ENCODE measurements at regions not wholly inside any gene's neighbourhood (a gene's known extent, or its start where the extent isn't known, plus 50 kb on each side); places are given as distances from the start of the nearest gene placed in this dataset.
"Not testable (repeated sequence)": the region's sequence is repeated elsewhere in the genome, so short reads cannot be mapped to it uniquely, and the experiment has no call there.

DNA sequence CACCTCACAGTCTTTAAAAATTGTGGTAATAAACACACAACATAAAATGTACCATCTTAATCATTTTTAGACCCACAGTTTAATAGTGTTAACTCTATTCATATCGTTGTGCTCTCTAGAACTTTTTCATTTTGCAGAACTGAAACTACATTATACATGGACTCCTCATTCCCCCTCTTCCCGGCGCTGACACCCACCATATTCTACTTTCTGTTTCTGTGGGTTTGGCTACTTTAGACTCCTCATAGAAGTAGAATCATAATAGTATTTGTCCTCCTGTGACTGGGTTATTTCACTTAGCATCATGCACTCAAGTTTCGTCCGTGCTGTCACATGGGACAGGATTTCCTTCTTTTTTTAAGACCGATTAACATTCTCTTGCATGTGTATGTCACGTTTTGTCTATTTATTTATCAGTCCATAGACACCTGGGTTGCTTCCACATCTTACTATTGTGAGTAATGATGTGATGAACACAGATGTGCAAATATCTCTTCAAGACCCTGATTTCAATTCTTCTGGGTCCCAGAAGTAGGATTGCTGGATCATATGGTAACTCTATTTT is 62.9 kb upstream of the TMPRSS2 start:
- DNase-seq (ENCODE audit: low read depth) = no peak

DNA sequence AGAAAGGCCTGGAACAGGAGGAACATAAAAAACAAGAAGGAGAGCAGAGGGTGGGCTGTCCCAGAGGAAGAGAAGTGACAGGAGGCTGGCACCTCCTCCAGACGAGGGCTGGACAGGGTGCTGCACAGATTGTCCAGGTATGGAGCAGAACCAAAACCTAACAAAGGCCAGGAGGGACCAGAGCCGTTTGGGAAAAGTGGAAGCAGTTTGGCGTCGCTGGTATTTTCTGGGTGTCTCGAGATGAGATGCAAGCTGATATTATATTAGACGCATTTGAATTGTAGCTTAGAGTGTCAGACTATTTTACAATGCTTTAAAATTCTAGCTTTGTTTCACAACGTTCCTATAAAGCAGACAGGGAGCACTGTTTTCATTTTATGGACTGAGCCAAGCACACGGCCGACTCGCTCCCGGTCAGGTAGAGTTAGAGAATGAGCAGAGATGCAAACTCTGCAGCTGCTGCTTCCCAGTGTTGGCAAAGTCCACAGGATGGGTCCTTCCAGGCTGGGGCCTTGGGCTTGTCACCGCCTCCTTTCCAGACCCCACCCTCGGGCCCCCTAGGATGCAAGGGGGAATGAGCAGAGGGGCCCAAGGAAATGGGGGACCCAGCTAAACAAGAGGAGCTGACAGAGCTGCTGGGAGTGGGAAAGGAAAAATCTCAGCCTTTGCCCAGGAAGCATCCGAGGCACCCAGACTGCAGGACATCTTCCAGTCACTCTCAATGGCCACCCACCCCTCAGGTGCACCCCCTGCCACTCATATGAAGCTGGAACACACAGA is 60.8 kb upstream of the TMPRSS2 start:
- no peak for DNase-seq (ENCODE audit: low read depth)

DNA sequence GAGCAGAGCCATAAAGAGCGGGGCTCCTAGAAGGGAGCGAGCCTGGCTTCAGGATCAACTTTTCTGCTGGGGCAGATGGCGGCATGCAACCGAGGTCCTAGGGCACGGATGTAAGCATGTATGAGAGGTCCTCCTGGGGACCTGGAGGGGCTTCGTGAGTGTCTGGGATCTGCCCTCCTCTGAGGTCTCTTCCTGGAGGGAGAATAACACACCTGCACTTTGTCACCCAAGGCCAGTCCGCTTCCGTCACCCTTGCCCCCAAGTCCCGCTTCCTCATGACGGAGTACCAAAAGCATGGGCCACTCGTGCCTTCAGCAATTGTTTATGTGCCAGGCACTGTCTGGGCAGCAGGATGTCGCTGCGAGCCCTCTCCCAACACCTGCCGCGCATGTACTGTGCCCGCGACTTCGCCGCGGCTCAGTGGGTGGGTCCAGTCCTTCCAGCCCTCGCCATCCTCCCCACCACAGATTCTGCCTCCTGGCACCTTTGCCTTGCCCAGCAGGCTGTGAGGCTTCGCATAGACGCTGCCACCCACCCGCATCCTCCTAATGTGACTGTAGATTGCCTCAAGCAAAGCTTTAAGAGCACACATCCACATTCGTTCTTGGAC is 60.0 kb upstream of the TMPRSS2 start:
- no peak for DNase-seq (ENCODE audit: low read depth)

DNA sequence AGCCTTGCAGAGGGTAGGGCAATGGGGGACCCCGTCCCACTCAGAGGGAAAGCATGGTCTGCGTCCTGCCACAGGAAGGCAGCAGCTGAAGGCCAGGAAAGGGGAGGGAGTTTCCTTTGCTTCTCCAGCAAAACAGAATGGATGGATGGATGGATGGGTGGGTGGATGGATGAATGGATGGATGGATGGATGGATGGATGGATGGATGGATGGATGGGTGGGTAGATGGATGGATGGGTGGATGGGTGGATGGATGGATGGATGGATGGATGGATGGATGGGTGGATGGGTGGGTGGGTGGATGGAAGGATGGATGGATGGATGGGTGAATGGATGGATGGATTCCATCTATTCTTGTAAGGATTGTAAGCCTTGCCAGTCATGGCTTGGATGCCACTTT is 59.3 kb upstream of the TMPRSS2 start:
- DNase-seq (ENCODE audit: low read depth) = not testable (repeated sequence)

DNA sequence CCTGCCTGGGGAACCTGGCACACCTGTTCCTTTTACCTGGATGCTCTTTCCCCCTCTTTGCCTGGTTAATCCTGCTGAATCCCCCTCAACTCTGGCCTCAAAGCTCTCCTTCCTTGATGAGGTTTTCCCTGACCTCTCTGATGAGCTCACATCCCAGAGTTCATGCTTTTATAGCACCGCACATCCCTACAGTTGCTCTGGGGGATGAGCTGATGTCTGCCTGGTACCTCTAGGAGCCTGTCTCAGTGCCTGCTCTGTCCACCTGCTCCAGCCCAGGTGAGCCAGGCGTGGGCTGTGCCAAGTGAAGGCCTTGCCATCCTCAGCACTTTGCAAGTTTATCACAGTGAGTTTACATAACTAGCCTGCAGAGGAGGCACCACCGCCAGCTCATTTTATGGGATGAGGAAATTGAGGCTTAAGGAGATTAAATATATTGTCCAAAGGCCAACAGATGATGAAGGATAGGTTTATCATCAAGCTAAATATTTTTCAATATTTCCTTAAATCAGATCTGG is 58.6 kb upstream of the TMPRSS2 start:
- no peak for DNase-seq (ENCODE audit: low read depth)

DNA sequence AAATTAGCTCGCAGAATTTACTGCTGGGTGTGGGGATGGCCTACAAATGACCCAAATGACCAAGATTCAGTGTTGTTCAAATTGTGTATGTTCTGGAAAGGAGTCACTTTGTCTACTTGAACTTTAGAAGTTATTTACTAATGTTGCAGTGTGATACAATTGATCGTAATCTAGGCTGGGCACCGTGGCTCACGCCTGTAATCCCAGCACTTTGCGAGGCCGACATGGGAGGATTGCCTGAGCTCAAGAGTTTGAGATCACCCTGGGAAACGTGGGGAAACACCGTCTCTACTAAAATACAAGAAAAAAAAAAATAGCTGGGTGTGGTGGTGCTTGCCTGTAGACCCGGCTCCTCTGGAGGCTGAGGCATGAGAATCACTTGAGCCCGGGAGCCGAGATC is 57.6 kb upstream of the TMPRSS2 start:
- DNase-seq (ENCODE audit: low read depth) = no peak

DNA sequence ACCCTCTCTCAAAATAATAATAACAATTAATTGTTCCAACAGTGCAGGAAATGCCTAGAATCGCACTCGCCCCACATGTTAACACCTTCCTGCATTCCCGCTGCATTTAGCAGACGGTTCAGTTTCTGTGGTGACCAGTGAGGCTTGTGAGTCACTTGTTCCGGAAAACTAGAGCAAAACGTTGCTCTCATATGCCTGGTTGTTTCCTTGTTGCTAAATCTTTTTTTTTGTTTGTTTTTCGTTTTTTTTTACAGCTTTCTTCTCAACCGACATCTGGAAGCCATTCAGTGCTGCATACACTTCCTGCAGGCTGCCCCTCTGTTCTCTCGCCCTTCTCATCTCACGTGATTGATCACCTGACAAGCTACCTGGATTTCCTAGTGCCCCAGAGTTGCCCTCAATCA is 56.9 kb upstream of the TMPRSS2 start:
- DNase-seq (ENCODE audit: low read depth) = peak; percentile 11

DNA sequence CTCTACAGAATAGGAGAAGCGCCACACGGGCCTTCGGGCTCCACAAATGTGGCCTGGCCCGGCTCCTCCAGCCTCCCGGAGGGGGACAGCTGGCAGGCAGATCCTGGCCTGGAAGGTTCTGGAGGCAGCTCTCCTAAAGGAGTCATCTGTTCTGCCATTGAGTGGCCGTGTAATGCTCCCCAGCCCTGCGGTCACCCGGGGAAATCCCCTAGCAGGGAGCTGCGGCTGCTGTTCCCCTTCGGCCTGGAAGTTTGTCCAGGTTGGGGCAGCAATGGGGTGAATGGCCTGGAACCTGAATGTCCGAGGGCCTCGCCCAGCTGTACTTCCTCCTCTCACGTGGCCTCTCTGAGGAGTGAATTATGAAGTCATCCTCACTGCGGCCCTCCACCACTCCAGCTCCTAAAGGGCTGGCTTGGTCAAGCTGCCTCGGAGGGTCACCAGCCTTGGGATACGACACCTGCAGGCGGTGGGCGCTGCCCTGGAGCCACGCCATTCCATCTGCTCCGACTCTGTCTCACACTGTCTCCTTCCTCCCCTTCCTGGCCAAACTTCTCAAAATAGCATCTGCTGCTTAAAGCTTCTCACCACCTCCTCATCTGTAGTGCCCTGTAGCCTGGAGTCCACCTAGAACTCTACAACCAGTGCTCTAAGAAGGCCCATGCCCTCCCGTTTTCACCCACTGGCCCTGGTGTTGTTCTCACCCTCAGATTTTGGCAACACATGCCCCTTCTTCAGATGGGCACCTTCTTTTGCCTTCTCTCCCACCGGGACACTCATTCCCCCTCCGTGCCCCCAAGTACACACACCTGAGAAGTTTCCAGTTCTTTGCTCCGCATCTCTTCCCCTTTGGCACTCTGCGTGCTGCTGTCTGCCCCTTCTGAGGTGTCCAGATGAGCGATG is 54.4 kb upstream of the TMPRSS2 start:
- DNase-seq (ENCODE audit: low read depth) = peak; percentile 80

DNA sequence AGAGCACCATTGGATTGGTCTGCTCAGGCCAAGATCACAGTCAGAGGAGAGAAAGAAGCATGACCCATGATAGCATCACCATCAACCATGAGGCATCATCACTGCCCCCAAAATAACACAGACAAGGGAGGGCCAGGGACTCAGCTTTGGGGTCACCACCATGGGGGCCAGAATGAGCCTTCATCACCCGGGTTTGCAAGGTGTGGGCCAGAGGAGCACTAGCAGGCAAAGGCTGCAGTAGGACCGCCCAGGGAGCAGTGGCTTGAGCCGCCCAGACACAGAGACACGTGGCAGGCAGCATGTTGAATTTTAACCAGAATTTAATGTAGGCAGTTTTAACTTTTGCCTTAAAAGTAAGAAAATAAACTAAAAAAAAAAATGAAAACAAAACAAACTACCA is 53.7 kb upstream of the TMPRSS2 start:
- DNase-seq (ENCODE audit: low read depth) = no peak

DNA sequence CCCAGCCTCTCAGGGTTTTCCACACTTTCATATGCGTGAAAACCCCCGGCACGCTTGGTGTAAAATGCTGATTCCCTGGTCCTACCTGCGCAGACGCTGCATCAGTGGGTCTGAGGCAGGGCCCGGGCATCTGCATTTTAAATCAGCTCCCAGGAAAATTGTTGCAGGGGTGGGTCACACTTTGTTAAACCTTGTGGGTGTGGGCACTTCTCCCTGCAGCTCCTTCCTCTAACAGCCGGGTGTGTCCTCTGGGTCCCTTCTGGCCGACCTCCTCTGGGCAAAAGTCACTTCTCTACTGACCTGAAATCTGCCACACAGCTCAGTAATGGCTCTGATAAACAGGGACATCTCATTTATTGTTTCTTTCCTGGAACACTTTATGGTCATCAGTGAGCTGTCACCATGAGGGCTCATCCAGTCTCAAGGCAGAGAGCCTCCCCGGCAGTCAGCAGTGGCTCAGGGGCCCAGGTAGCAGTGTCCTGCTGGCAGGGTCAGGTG is 52.8 kb upstream of the TMPRSS2 start:
- DNase-seq (ENCODE audit: low read depth) = no peak

DNA sequence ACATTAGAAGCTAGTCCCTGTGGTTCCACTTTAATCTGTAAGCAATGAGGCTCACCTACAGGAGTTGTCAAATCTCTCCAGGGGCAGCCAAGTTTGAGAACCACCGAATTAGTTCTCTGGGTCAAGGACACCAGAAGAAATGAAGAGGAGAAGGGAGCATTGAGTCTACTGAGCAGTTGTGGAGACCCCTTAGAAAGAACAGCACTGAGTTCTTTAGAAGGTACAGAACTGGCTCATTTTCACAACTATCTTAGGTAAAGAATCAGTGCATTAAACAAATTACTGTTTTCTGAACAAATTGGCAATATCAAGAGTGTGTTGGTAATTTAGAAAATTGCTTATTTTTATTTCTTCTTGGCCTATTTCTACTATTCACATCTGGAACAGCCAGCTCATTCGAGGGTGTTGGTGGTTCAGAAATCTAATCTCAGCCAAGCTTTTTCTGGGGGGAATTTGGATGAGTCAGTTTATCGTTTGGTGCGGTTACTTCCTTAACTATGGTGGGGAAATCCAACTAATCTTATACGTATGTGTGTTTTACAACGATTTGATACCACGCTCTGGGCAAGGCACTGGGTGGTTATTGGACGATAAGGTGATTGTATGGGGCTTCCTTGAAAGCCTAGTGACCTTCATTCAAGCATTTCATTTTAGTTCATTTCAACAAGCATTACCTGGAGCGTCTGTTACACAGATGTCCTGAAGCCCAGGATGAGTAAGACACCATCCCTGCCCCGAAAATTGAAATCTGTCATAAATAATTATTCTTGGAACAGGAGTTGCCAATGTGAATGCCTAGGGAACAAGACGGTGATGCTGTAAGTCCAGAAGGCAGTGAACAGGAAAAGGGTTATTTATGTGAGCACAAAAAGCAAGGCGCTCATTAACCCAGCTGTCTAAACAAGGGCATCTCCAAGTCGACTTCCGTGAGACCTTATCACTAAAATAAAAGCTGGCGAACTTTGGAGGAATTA is 52.0 kb upstream of the TMPRSS2 start:
- DNase-seq (ENCODE audit: low read depth) = no peak

DNA sequence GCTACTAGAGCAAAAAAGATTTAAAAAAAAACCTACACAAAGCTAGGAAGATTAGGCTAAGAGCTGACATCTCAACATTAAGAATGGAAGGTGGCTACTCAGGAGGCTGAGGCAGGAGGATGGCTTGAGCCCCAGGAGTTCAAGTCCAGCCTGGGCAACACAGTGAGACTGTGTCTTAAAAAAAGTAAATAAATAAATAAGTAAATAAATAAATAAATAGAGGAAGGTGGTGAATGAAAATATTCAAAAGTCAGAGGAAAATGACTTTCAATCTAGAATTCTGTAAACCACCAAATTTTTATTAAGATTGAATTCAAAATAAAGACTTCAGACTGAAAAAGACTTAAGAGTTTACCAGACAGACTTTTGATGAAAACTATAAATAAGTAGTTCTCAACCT is 50.9 kb upstream of the TMPRSS2 start:
- no peak for DNase-seq (ENCODE audit: low read depth)

DNA sequence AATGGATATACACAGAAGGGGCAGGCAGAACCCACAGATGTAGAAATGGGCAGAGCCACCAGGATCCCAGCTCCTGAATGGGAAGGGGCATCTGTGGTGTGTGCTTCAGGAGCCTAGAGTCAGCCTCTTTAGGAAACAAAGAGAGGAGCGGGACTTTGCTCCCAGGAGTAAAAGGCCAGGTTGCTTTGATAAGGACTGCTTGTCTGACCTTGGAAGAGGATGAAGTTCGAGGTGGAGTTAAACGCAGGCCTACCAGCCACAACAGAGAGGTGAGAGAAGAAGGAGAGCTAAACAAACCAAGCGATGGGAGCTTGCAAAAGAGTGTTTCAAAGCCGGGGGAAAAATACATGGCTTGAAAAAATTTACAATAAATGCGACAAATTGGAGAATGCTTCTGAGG is 49.9 kb upstream of the TMPRSS2 start:
- no peak for DNase-seq (ENCODE audit: low read depth)
